Stimulated activated CD4-positive, alpha-beta T cell treated with anti-CD3 and anti-CD28 coated beads, Interleukin-4, amount 100 ng/mL, for 48 hours (primary cell): ENCODE measurements at regions not wholly inside any gene's neighbourhood (a gene's known extent, or its start where the extent isn't known, plus 50 kb on each side); places are given as distances from the start of the nearest gene placed in this dataset.

Experiments used
- DNase-seq, 2 donors: peaks; one replicate each; pipeline ENCODE4 v3.0.0-alpha.2; 2020; ENCODE audit warnings: low read depth in 2 of 2

GRCh38 chr2:16507655-16508489 lies 157.8 kb downstream of the CYRIA start:
- peak in 1 of 2 donors; percentile 10 for DNase-seq

- DNase-seq, result no peak
Measured at GRCh38 chr2:16506366-16506765, 159.3 kb downstream of the CYRIA start.

GRCh38 chr2:16496426-16497388 lies 168.9 kb downstream of the CYRIA start:
- no peak for DNase-seq

- no peak for DNase-seq
Measured at GRCh38 chr2:16495509-16496208, 170.0 kb downstream of the CYRIA start.

- no peak for DNase-seq
Measured at GRCh38 chr2:16494836-16495508, 170.7 kb downstream of the CYRIA start.

GRCh38 chr2:16493788-16494187 lies 171.8 kb downstream of the CYRIA start:
- DNase-seq, result no peak

GRCh38 chr2:16487686-16488085 lies 177.9 kb downstream of the CYRIA start:
- no peak for DNase-seq

- DNase-seq, result no peak
Measured at GRCh38 chr2:16485251-16485650, 180.4 kb downstream of the CYRIA start.

- DNase-seq, result no peak
Measured at GRCh38 chr2:16482460-16482859, 183.2 kb downstream of the CYRIA start.

GRCh38 chr2:16481351-16481750 lies 184.3 kb downstream of the CYRIA start:
- DNase-seq, result no peak

GRCh38 chr2:16479721-16480120 lies 185.9 kb downstream of the CYRIA start:
- DNase-seq, result no peak

- DNase-seq, result no peak
Measured at GRCh38 chr2:16478434-16479210, 187.0 kb downstream of the CYRIA start.

- no peak for DNase-seq
Measured at GRCh38 chr2:16477648-16478047, 188.0 kb downstream of the CYRIA start.

- no peak for DNase-seq
Measured at GRCh38 chr2:16476866-16477265, 188.8 kb downstream of the CYRIA start.

GRCh38 chr2:16475986-16476567 lies 189.6 kb downstream of the CYRIA start:
- no peak for DNase-seq

GRCh38 chr2:16475586-16475985 lies 190.0 kb downstream of the CYRIA start:
- no peak for DNase-seq

- DNase-seq, result no peak
Measured at GRCh38 chr2:16473575-16473974, 192.1 kb downstream of the CYRIA start.

GRCh38 chr2:16470936-16471490 lies 194.6 kb downstream of the CYRIA start:
- no peak for DNase-seq

GRCh38 chr2:16466821-16467151 lies 198.8 kb downstream of the CYRIA start:
- DNase-seq, result no peak
